GM12892 (cell line): ENCODE measurements at regions not wholly inside any gene's neighbourhood (a gene's known extent, or its start where the extent isn't known, plus 50 kb on each side); places are given as distances from the start of the nearest gene placed in this dataset.
"Not testable (repeated sequence)": the region's sequence is repeated elsewhere in the genome, so short reads cannot be mapped to it uniquely, and the experiment has no call there.

Experiments used
- DNase-seq: peaks from one replicate; pipeline ENCODE4 v3.0.0; 2011; ENCODE audit not compliant: insufficient read length
- FAIRE-seq: peaks from 2 replicates; lab custom pipeline; 2011; peaks lifted over from hg19 to GRCh38; lab: Jason Lieb, UNC
- POLR2A ChIP-seq: IDR thresholded peaks from 2 replicates; pipeline ENCODE4 v1.6.1; 2011; ENCODE audit warnings: low read depth, low read length, control low read depth
- POLR2AphosphoS5 ChIP-seq: IDR thresholded peaks from 2 replicates; pipeline ENCODE4 v1.6.1; 2011; ENCODE audit warnings: low read depth, low read length, control low read depth
- TAF1 ChIP-seq: IDR thresholded peaks from 2 replicates; pipeline ENCODE4 v1.6.1; 2011; ENCODE audit warnings: low read depth, mild to moderate bottlenecking, control low read depth, low read length, borderline replicate concordance

GRCh38 chr14:21874946-21875345 lies 201.3 kb upstream of the OR4E1 start:
- no peak for FAIRE-seq
- no peak for TF ChIP-seq TAF1
- no peak for TF ChIP-seq POLR2A
- no peak for TF ChIP-seq POLR2AphosphoS5
- DNase-seq, result no peak

- no peak for FAIRE-seq
Observed at GRCh38 chr14:21874167-21874566, 200.5 kb upstream of the OR4E1 start.

GRCh38 chr14:21868442-21869046 lies 194.9 kb upstream of the OR4E1 start:
- DNase-seq, result no peak
- FAIRE-seq, result peak; percentile 89

More at GRCh38 chr14:21874167-21874566, 200.5 kb upstream of the OR4E1 start:
- no peak for DNase-seq
- TF ChIP-seq POLR2AphosphoS5 (no peak), TAF1 (no peak), POLR2A (no peak)

GRCh38 chr14:21867541-21867940 lies 193.9 kb upstream of the OR4E1 start:
- DNase-seq (no peak), FAIRE-seq (no peak)
- TF ChIP-seq TAF1 (no peak), POLR2AphosphoS5 (no peak), POLR2A (no peak)

More at GRCh38 chr14:21868442-21869046, 194.9 kb upstream of the OR4E1 start:
- no peak for TF ChIP-seq POLR2A
- no peak for TF ChIP-seq TAF1
- no peak for TF ChIP-seq POLR2AphosphoS5

GRCh38 chr14:21866479-21866878 lies 192.9 kb upstream of the OR4E1 start:
- DNase-seq, result no peak
- no peak for FAIRE-seq
- TF ChIP-seq POLR2A (no peak), POLR2AphosphoS5 (no peak), TAF1 (no peak)

GRCh38 chr14:21863289-21863688 lies 189.7 kb upstream of the OR4E1 start:
- TF ChIP-seq POLR2AphosphoS5 (no peak), POLR2A (no peak), TAF1 (no peak)
- DNase-seq (no peak), FAIRE-seq (no peak)

GRCh38 chr14:21861153-21861552 lies 187.5 kb upstream of the OR4E1 start:
- TF ChIP-seq POLR2A, result no peak
- no peak for TF ChIP-seq TAF1
- no peak for TF ChIP-seq POLR2AphosphoS5
- no peak for DNase-seq
- FAIRE-seq, result no peak

- TF ChIP-seq POLR2A (no peak), TAF1 (no peak), POLR2AphosphoS5 (no peak)
- FAIRE-seq (no peak), DNase-seq (no peak)
Observed at GRCh38 chr14:21860172-21860571, 186.6 kb upstream of the OR4E1 start.

- no peak for TF ChIP-seq TAF1
- TF ChIP-seq POLR2A, result no peak
- TF ChIP-seq POLR2AphosphoS5, result no peak
- no peak for DNase-seq
- no peak for FAIRE-seq
Observed at GRCh38 chr14:21852775-21853174, 179.2 kb upstream of the OR4E1 start.

- no peak for FAIRE-seq
Observed at GRCh38 chr14:21852061-21852664, 178.5 kb upstream of the OR4E1 start.

GRCh38 chr14:21846902-21847301 lies 173.3 kb upstream of the OR4E1 start:
- DNase-seq, FAIRE-seq: not testable (repeated sequence)

More at GRCh38 chr14:21852061-21852664, 178.5 kb upstream of the OR4E1 start:
- no peak for TF ChIP-seq POLR2AphosphoS5
- TF ChIP-seq POLR2A, result no peak
- no peak for TF ChIP-seq TAF1
- no peak for DNase-seq

- FAIRE-seq, result peak; percentile 94
- no peak for DNase-seq
- TF ChIP-seq TAF1, result no peak
- no peak for TF ChIP-seq POLR2A
- no peak for TF ChIP-seq POLR2AphosphoS5
Observed at GRCh38 chr14:21846227-21846885, 172.7 kb upstream of the OR4E1 start.
